ENCODE measurements at regions not wholly inside any gene's neighbourhood (a gene's known extent, or its start where the extent isn't known, plus 50 kb on each side); places are given as distances from the start of the nearest gene placed in this dataset.

- no peaks in the 10 kb centered on the region for H3K79me2 ChIP-seq (ENCODE audit: insufficient read depth, low read length)
- no peaks in the 10 kb centered on the region for H3K4me1 Mint-ChIP-seq (ENCODE audit: low read depth, unreplicated experiment)
- DNase-seq (ENCODE audit: low read depth), result no peak
- no peak overlapping the region for H3K4me3 Mint-ChIP-seq (ENCODE audit: unreplicated experiment)
- H3K27ac Mint-ChIP-seq (ENCODE audit: unreplicated experiment), result no peak overlapping the region
- H3K9me3 ChIP-seq (ENCODE audit: insufficient read depth, low read depth, low read length), result no peaks in the 10 kb centered on the region
- no peak overlapping the region for H3K4me2 ChIP-seq (ENCODE audit: low read length)
- no peaks in the 10 kb centered on the region for H3K9me3 Mint-ChIP-seq (ENCODE audit: unreplicated experiment)
- H3K4me3 ChIP-seq (ENCODE audit: insufficient read depth, low read depth, low read length), result no peak overlapping the region
- no peaks in the 10 kb centered on the region for H4K20me1 ChIP-seq (ENCODE audit: insufficient read depth, low read length)
- H3K27me3 ChIP-seq (ENCODE audit: insufficient read depth, low read length), result no peaks in the 10 kb centered on the region
- H3K36me3 Mint-ChIP-seq (ENCODE audit: low read depth, unreplicated experiment), result no peaks in the 10 kb centered on the region
- H3K4me1 ChIP-seq (ENCODE audit: insufficient read depth, low read length), result no peaks in the 10 kb centered on the region
- H3K27me3 Mint-ChIP-seq (ENCODE audit: low read depth, unreplicated experiment), result peaks cover 5% of the 10 kb centered on the region
- no peaks in the 10 kb centered on the region for H3K36me3 ChIP-seq (ENCODE audit: insufficient read depth, low read length)
- H3K27ac ChIP-seq (ENCODE audit: low read depth, low read length), result no peak overlapping the region
- no peak overlapping the region for H2AFZ ChIP-seq (ENCODE audit: low read depth, low read length)
- no peak for FAIRE-seq
- TF ChIP-seq CTCF (IDR thresholded peaks at IDR 0.05; ENCODE audit: insufficient read depth, low read depth, low read length), result no peak
- no peak for TF ChIP-seq EZH2 (IDR thresholded peaks at IDR 0.05; ENCODE audit: insufficient read depth, low read length)
- no peak overlapping the region for H3K9ac ChIP-seq (ENCODE audit: low read length)
Measured at GRCh38 chr1:57747818-57748217, 324.0 kb upstream of the DAB1 start.

- Histone ChIP-seq H3K27ac (ENCODE audit: low read depth, low read length) (no peak overlapping the region), H3K79me2 (ENCODE audit: insufficient read depth, low read length) (no peaks in the 10 kb centered on the region), H3K9ac (ENCODE audit: low read length) (no peak overlapping the region), H3K4me2 (ENCODE audit: low read length) (no peak overlapping the region), H3K27me3 (ENCODE audit: insufficient read depth, low read length) (no peaks in the 10 kb centered on the region), H3K9me3 (ENCODE audit: insufficient read depth, low read depth, low read length) (no peaks in the 10 kb centered on the region), H4K20me1 (ENCODE audit: insufficient read depth, low read length) (no peaks in the 10 kb centered on the region), H3K36me3 (ENCODE audit: insufficient read depth, low read length) (no peaks in the 10 kb centered on the region), H3K4me1 (ENCODE audit: insufficient read depth, low read length) (no peaks in the 10 kb centered on the region), H3K4me3 (ENCODE audit: insufficient read depth, low read depth, low read length) (no peak overlapping the region), H2AFZ (ENCODE audit: low read depth, low read length) (no peak overlapping the region)
- Mint-ChIP-seq H3K27ac (ENCODE audit: unreplicated experiment) (no peak overlapping the region), H3K9me3 (ENCODE audit: unreplicated experiment) (no peaks in the 10 kb centered on the region), H3K36me3 (ENCODE audit: low read depth, unreplicated experiment) (no peaks in the 10 kb centered on the region), H3K4me3 (ENCODE audit: unreplicated experiment) (no peak overlapping the region), H3K27me3 (ENCODE audit: low read depth, unreplicated experiment) (no peaks in the 10 kb centered on the region), H3K4me1 (ENCODE audit: low read depth, unreplicated experiment) (no peaks in the 10 kb centered on the region)
- FAIRE-seq (no peak), DNase-seq (ENCODE audit: low read depth) (no peak)
- no peak for TF ChIP-seq CTCF (IDR thresholded peaks at IDR 0.05; ENCODE audit: insufficient read depth, low read depth, low read length)
- no peak for TF ChIP-seq EZH2 (IDR thresholded peaks at IDR 0.05; ENCODE audit: insufficient read depth, low read length)
Measured at GRCh38 chr1:57741521-57741920, 317.7 kb upstream of the DAB1 start.

GRCh38 chr1:57736940-57737339, 313.1 kb upstream of the DAB1 start:
- no peaks in the 10 kb centered on the region for H3K27me3 ChIP-seq (ENCODE audit: insufficient read depth, low read length)
- H3K27ac ChIP-seq (ENCODE audit: low read depth, low read length), result no peak overlapping the region
- no peaks in the 10 kb centered on the region for H3K9me3 ChIP-seq (ENCODE audit: insufficient read depth, low read depth, low read length)
- no peak for FAIRE-seq
- no peak overlapping the region for H3K4me3 ChIP-seq (ENCODE audit: insufficient read depth, low read depth, low read length)
- no peaks in the 10 kb centered on the region for H3K4me1 Mint-ChIP-seq (ENCODE audit: low read depth, unreplicated experiment)
- H4K20me1 ChIP-seq (ENCODE audit: insufficient read depth, low read length), result no peaks in the 10 kb centered on the region
- no peaks in the 10 kb centered on the region for H3K4me1 ChIP-seq (ENCODE audit: insufficient read depth, low read length)
- no peak for TF ChIP-seq CTCF (IDR thresholded peaks at IDR 0.05; ENCODE audit: insufficient read depth, low read depth, low read length)
- TF ChIP-seq EZH2 (IDR thresholded peaks at IDR 0.05; ENCODE audit: insufficient read depth, low read length), result no peak
- H2AFZ ChIP-seq (ENCODE audit: low read depth, low read length), result no peak overlapping the region
- DNase-seq (ENCODE audit: low read depth), result no peak
- H3K4me3 Mint-ChIP-seq (ENCODE audit: unreplicated experiment), result no peak overlapping the region
- no peaks in the 10 kb centered on the region for H3K9me3 Mint-ChIP-seq (ENCODE audit: unreplicated experiment)
- no peak overlapping the region for H3K4me2 ChIP-seq (ENCODE audit: low read length)
- H3K79me2 ChIP-seq (ENCODE audit: insufficient read depth, low read length), result no peaks in the 10 kb centered on the region
- H3K36me3 Mint-ChIP-seq (ENCODE audit: low read depth, unreplicated experiment), result no peaks in the 10 kb centered on the region
- peaks cover 13% of the 10 kb centered on the region for H3K27me3 Mint-ChIP-seq (ENCODE audit: low read depth, unreplicated experiment)
- H3K27ac Mint-ChIP-seq (ENCODE audit: unreplicated experiment), result no peak overlapping the region
- H3K36me3 ChIP-seq (ENCODE audit: insufficient read depth, low read length), result no peaks in the 10 kb centered on the region
- no peak overlapping the region for H3K9ac ChIP-seq (ENCODE audit: low read length)

Measured in astrocyte (in vitro differentiated cells and primary cell).